ENCODE measurements at regions not wholly inside any gene's neighbourhood (a gene's known extent, or its start where the extent isn't known, plus 50 kb on each side); places are given as distances from the start of the nearest gene placed in this dataset.

DNA sequence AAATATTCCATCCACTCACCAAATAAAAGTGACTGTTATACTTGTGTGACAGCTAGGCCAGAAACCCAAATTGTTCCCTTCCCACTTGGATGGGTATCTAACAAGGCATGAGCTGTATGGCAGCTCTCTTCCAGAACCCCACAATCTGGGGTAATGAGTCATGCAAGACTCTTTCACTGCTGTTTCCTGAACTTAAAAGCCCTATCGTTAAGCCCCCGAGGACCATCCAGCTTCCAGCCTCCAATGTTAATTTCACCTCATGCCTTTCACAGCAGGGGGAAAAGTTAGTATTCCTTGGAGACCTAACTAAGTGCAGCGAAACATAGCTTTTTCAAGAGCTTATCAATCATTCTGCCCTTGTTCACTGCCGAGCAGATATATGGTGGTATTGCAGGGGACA is 368.6 kb upstream of the HSFY2 start:
- 74% methylated on average over 4 of the region's 4 CpGs for WGBS
- Histone ChIP-seq H3K27ac (ENCODE audit: low read depth in 1 of 2, low read length in 2 of 2) (no peak overlapping the region), H3K9me3 (ENCODE audit: control insufficient read depth in 4 of 4, low read length in 3 of 4) (no peaks in the 10 kb centered on the region), H3K4me1 (ENCODE audit: control insufficient read depth in 4 of 4, insufficient read depth in 4 of 4, low read length in 3 of 4) (no peaks in the 10 kb centered on the region), H3K4me3 (ENCODE audit: low read depth in 1 of 3, low read length in 3 of 3) (no peak overlapping the region), H3K27me3 (ENCODE audit: control insufficient read depth in 4 of 4, insufficient read depth in 4 of 4, low read length in 3 of 4) (no peaks in the 10 kb centered on the region), H3K36me3 (ENCODE audit: control insufficient read depth in 4 of 4, insufficient read depth in 3 of 4, low read depth in 1 of 4, low read length in 3 of 4) (no peaks in the 10 kb centered on the region), H3K9ac (ENCODE audit: low read depth in 1 of 2, low read length in 2 of 2) (no peak overlapping the region)
- no peak for DNase-seq (ENCODE audit: low spot score)
- TF ChIP-seq YY1 (IDR thresholded peaks at IDR 0.05) = no peak
- TF ChIP-seq, protein P1, sequence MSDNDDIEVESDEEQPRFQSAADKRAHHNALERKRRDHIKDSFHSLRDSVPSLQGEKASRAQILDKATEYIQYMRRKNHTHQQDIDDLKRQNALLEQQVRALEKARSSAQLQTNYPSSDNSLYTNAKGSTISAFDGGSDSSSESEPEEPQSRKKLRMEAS (IDR thresholded peaks at IDR 0.05) = no peak
- TF ChIP-seq NR2F2 (IDR thresholded peaks at IDR 0.05) = no peak
- no peak for TF ChIP-seq FOXA1 (IDR thresholded peaks at IDR 0.05)
- no peak for TF ChIP-seq RXRA (IDR thresholded peaks at IDR 0.05)
- TF ChIP-seq CTCF (IDR thresholded peaks at IDR 0.05; ENCODE audit: low read depth, low read length, missing input control) = no peak
- no peak for TF ChIP-seq SP1 (IDR thresholded peaks at IDR 0.05)
- no peak for TF ChIP-seq HNF4A (conservative IDR thresholded peaks at IDR 0.05)
- TF ChIP-seq RAD21 (IDR thresholded peaks at IDR 0.05) = no peak
- no peak for TF ChIP-seq REST (IDR thresholded peaks at IDR 0.05)
- TF ChIP-seq HNF4G (IDR thresholded peaks at IDR 0.05) = no peak
- TF ChIP-seq JUND (IDR thresholded peaks at IDR 0.05) = no peak
- TF ChIP-seq GABPA (IDR thresholded peaks at IDR 0.05 in 1 of 2, conservative IDR thresholded peaks at IDR 0.05 in 1 of 2) = no peak
- no peak for TF ChIP-seq EGR1 (IDR thresholded peaks at IDR 0.05; ENCODE audit: low read depth in 2 of 2)

- Histone ChIP-seq H3K27ac (ENCODE audit: low read depth in 1 of 2, low read length in 2 of 2) (no peak overlapping the region), H3K36me3 (ENCODE audit: control insufficient read depth in 4 of 4, insufficient read depth in 3 of 4, low read depth in 1 of 4, low read length in 3 of 4) (no peaks in the 10 kb centered on the region), H3K4me3 (ENCODE audit: low read depth in 1 of 3, low read length in 3 of 3) (no peak overlapping the region), H3K9me3 (ENCODE audit: control insufficient read depth in 4 of 4, low read length in 3 of 4) (no peaks in the 10 kb centered on the region), H3K27me3 (ENCODE audit: control insufficient read depth in 4 of 4, insufficient read depth in 4 of 4, low read length in 3 of 4) (no peaks in the 10 kb centered on the region), H3K9ac (ENCODE audit: low read depth in 1 of 2, low read length in 2 of 2) (no peak overlapping the region), H3K4me1 (ENCODE audit: control insufficient read depth in 4 of 4, insufficient read depth in 4 of 4, low read length in 3 of 4) (peaks cover 0 to under 1% (median 0%) of the 10 kb centered on the region in 4 donors)
- DNase-seq (ENCODE audit: low spot score) = no peak
- 88% methylated on average over 5 of the region's 5 CpGs for WGBS
- TF ChIP-seq, protein P2, sequence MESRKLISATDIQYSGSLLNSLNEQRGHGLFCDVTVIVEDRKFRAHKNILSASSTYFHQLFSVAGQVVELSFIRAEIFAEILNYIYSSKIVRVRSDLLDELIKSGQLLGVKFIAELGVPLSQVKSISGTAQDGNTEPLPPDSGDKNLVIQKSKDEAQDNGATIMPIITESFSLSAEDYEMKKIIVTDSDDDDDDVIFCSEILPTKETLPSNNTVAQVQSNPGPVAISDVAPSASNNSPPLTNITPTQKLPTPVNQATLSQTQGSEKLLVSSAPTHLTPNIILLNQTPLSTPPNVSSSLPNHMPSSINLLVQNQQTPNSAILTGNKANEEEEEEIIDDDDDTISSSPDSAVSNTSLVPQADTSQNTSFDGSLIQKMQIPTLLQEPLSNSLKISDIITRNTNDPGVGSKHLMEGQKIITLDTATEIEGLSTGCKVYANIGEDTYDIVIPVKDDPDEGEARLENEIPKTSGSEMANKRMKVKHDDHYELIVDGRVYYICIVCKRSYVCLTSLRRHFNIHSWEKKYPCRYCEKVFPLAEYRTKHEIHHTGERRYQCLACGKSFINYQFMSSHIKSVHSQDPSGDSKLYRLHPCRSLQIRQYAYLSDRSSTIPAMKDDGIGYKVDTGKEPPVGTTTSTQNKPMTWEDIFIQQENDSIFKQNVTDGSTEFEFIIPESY (IDR thresholded peaks at IDR 0.05) = no peak
- no peak for TF ChIP-seq FOXA1 (IDR thresholded peaks at IDR 0.05)
- TF ChIP-seq RAD21 (IDR thresholded peaks at IDR 0.05) = no peak
- TF ChIP-seq YY1 (IDR thresholded peaks at IDR 0.05) = no peak
- TF ChIP-seq NR2F2 (IDR thresholded peaks at IDR 0.05) = no peak
- no peak for TF ChIP-seq RXRA (IDR thresholded peaks at IDR 0.05)
- no peak for TF ChIP-seq HNF4G (IDR thresholded peaks at IDR 0.05)
- TF ChIP-seq CTCF (IDR thresholded peaks at IDR 0.05; ENCODE audit: low read depth, low read length, missing input control) = no peak
- TF ChIP-seq ATF3 (IDR thresholded peaks at IDR 0.05) = no peak
- TF ChIP-seq TAF1 (conservative IDR thresholded peaks at IDR 0.05) = no peak
- no peak for TF ChIP-seq GABPA (IDR thresholded peaks at IDR 0.05 in 1 of 2, conservative IDR thresholded peaks at IDR 0.05 in 1 of 2)
- TF ChIP-seq FOXA2 (IDR thresholded peaks at IDR 0.05) = no peak
These were observed 366.9 kb upstream of the HSFY2 start for GRCh38 chrY:19140285-19140920.

Measured in liver (tissue), 8 donors.